ENCODE measurements at regions not wholly inside any gene's neighbourhood (a gene's known extent, or its start where the extent isn't known, plus 50 kb on each side); places are given as distances from the start of the nearest gene placed in this dataset.

- TF ChIP-seq CTCF (IDR thresholded peaks at IDR 0.05; ENCODE audit: low read length), result no peak
- no peak for TF ChIP-seq EZH2 (IDR thresholded peaks at IDR 0.05; ENCODE audit: borderline replicate concordance, low read length)
Measured at GRCh38 chr3:28935146-28935545, 345.7 kb upstream of the RBMS3 start.
